ENCODE measurements at regions not wholly inside any gene's neighbourhood (a gene's known extent, or its start where the extent isn't known, plus 50 kb on each side); places are given as distances from the start of the nearest gene placed in this dataset.

DNA sequence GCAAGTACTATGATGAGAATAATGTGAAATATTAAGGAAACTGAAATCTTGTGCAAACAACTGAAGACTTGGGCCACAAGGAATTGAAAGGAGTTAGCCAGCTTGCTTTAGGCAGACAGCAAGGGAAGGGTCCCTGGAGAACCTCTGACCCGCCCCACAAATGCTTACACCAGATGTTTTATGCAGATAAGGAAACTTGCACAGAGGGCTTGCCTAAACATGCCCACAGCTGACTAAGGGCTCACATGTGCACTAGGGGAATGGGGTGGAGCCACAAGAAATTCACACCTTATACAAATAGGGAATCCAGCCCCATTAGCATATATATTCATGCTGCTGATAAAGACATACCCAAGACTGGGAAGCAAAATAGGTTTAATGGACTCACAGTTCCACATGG is 86.1 kb upstream of the CYYR1 start:
- DNase-seq (ENCODE audit: low spot score in 2 of 2) (no peak), ATAC-seq (ENCODE audit: low read depth) (no peak)
- Mint-ChIP-seq H3K9me3 (peaks cover 4% of the 10 kb centered on the region), H3K36me3 (no peaks in the 10 kb centered on the region), H3K27ac (no peak overlapping the region), H3K27me3 (no peaks in the 10 kb centered on the region), H3K4me1 (no peaks in the 10 kb centered on the region), H3K4me3 (no peak overlapping the region)

DNA sequence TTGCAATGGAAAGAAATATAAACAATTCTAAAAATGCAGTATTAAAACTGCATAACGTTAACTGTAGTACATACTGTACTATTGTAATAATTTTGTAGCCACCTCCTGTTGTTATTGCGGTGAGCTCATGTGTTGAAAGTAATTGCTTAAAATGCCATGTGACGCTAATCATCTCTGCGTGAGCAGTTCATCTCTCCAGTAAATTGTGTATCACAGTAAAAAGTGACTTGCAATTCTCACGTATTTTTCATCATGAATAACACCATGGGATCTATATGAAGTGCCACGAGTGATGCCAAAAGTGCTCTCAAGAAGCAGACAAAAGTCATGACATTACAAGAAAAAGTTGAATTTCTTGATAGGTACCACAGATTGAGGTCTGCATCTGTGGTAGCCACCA is 82.4 kb upstream of the CYYR1 start:
- DNase-seq (ENCODE audit: low spot score in 2 of 2) (no peak), ATAC-seq (ENCODE audit: low read depth) (no peak)
- Mint-ChIP-seq H3K27ac (no peak overlapping the region), H3K27me3 (no peaks in the 10 kb centered on the region), H3K36me3 (no peaks in the 10 kb centered on the region), H3K4me3 (no peak overlapping the region), H3K4me1 (no peaks in the 10 kb centered on the region), H3K9me3 (peaks cover 3% of the 10 kb centered on the region)

DNA sequence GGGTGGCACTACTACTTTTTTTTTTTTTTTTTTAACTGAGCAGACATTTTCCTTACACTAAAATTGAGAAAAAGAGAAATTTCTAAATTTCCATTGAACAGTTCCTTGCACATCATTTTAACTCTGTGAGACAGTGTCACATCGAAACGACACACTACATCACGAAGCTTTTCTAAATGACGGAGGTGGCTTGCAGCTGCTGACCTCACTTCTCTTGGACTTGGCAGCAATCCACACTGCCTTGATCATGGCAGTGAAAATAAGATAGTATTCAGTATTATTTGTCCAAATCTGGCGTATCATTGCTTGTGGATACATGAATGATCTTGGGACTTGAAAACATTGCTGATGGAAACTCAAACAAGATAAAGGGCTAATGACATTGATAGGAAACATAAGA is 80.3 kb upstream of the CYYR1 start:
- no peak for ATAC-seq (ENCODE audit: low read depth)
- no peaks in the 10 kb centered on the region for H3K9me3 Mint-ChIP-seq
- H3K36me3 Mint-ChIP-seq, result no peaks in the 10 kb centered on the region
- H3K27ac Mint-ChIP-seq, result no peak overlapping the region
- no peaks in the 10 kb centered on the region for H3K4me1 Mint-ChIP-seq
- no peak overlapping the region for H3K4me3 Mint-ChIP-seq
- no peaks in the 10 kb centered on the region for H3K27me3 Mint-ChIP-seq
- no peak for DNase-seq (ENCODE audit: low spot score in 2 of 2)

DNA sequence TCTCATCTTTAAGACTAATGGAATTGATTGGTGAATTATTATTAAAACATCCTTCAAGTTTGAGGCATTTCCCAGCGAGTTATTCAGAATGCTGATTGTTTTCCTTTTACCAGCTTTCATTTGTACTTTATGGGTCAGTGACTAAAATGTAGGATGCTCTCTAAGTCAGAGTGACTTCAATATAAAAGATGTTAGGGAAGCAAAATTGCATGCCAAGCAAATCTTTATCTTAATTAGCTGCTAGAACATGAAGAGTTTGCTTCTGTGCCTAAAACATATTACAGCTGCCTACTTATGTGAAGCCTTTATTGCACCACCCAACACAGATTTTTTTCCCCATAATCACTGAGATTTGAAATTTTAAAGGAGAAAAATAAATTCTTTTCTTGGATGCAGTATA is 79.8 kb upstream of the CYYR1 start:
- H3K9me3 Mint-ChIP-seq, result no peaks in the 10 kb centered on the region

DNA sequence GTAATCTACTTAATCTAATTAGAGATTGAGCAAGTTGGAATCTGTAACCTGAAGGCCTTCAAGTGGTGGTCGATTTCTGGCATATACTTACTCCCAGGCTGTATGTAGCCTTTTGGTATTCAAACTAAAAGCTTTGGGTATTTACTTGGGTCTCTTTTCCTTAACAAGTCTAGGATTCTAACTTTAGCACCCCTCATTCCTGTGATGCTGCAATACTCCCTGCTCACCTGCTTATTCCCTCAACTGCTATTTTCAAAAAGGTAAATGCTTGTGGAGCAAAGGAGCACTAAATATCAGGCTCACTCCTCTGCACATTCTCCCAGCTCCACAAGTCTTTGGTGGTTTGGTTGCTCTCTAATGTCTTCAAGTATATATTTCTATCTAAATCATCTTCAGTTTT is 68.0 kb upstream of the CYYR1 start:
- no peak overlapping the region for H3K27ac Mint-ChIP-seq
- no peak for DNase-seq (ENCODE audit: low spot score in 2 of 2)
- peaks cover 2% of the 10 kb centered on the region for H3K27me3 Mint-ChIP-seq
- no peaks in the 10 kb centered on the region for H3K4me1 Mint-ChIP-seq
- no peaks in the 10 kb centered on the region for H3K9me3 Mint-ChIP-seq
- ATAC-seq (ENCODE audit: low read depth), result no peak
- no peak overlapping the region for H3K4me3 Mint-ChIP-seq
- no peaks in the 10 kb centered on the region for H3K36me3 Mint-ChIP-seq

More for the DNA sequence above, 79.8 kb upstream of the CYYR1 start:
- no peaks in the 10 kb centered on the region for H3K27me3 Mint-ChIP-seq
- no peak overlapping the region for H3K4me3 Mint-ChIP-seq
- H3K36me3 Mint-ChIP-seq, result no peaks in the 10 kb centered on the region
- no peaks in the 10 kb centered on the region for H3K4me1 Mint-ChIP-seq
- ATAC-seq (ENCODE audit: low read depth), result no peak
- DNase-seq (ENCODE audit: low spot score in 2 of 2), result no peak
- no peak overlapping the region for H3K27ac Mint-ChIP-seq

DNA sequence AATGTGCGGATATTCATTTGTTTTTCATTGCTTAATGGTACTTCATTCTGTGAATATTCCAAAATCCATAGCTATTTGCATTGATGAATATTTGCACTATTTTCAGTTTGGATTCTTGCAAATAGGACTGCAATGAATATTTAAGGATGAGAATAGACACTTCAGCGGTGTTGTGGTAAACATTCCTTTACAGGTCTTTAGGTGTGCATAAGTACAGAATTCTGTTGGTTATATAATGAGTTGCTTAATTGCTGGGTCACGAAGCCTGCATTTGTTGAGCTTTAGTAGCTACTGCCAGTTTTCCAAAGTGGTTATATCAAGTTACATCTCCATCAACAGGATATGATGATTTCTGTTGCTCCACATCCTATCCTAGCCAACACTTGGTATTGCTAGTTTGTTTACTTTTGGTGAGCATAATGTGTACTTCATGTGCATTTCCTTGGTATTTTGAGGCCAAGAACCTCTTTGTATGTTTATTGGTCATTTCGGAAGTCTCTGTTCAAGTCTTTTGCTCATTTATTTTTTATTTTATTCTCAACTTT is 64.2 kb upstream of the CYYR1 start:
- no peak overlapping the region for H3K4me3 Mint-ChIP-seq
- H3K27me3 Mint-ChIP-seq, result no peaks in the 10 kb centered on the region
- ATAC-seq (ENCODE audit: low read depth) (no peak), DNase-seq (ENCODE audit: low spot score in 2 of 2) (no peak)
- no peaks in the 10 kb centered on the region for H3K36me3 Mint-ChIP-seq
- no peak overlapping the region for H3K27ac Mint-ChIP-seq
- no peaks in the 10 kb centered on the region for H3K4me1 Mint-ChIP-seq
- peaks cover 2% of the 10 kb centered on the region for H3K9me3 Mint-ChIP-seq

DNA sequence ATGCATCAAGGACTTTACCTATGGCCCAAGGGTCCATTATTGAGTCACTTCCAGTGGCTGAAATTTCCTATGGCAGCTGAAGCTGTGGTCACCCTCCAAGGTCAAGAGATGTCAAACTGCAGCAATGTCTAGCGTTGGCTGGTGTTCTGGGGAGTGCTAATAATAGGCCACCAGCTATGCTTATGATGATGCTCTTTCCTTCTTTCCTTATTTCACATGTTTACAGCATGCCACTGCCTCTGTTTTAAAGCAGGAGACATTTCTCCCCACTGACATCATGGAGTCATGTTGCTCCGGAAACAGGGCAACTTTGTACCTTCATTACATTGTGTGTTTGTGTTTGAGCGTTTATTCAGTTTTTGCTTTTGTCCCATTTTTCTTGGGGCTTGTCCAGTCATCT is 62.6 kb upstream of the CYYR1 start:
- H3K27ac Mint-ChIP-seq, result no peak overlapping the region
- H3K4me3 Mint-ChIP-seq, result no peak overlapping the region
- peaks cover 4% of the 10 kb centered on the region for H3K9me3 Mint-ChIP-seq
- H3K27me3 Mint-ChIP-seq, result no peaks in the 10 kb centered on the region
- H3K36me3 Mint-ChIP-seq, result no peaks in the 10 kb centered on the region
- no peaks in the 10 kb centered on the region for H3K4me1 Mint-ChIP-seq
- ATAC-seq (ENCODE audit: low read depth) (no peak), DNase-seq (ENCODE audit: low spot score in 2 of 2) (no peak)

DNA sequence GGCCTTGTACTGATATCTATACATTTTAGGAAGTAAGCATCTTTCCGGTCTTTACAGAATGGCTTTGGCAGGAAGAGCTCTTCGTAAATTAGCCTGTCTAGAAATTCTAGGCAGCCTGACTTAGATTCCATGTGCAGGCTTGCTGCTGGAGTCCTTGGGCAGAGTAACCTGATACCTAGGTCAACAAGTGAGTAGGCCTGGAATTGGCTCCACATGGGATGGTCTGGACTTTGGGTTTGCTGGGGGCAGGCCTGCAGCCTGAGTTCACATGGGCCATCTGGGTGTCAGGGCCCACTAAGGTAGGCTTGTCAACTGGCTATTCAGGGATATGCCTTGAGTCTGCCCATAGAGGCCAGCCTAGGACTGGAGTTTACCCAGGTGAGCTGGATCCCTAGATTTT is 59.6 kb upstream of the CYYR1 start:
- Mint-ChIP-seq H3K4me3 (no peak overlapping the region), H3K36me3 (no peaks in the 10 kb centered on the region), H3K9me3 (peaks cover 4% of the 10 kb centered on the region), H3K4me1 (no peaks in the 10 kb centered on the region), H3K27ac (no peak overlapping the region), H3K27me3 (no peaks in the 10 kb centered on the region)
- ATAC-seq (ENCODE audit: low read depth) (no peak), DNase-seq (ENCODE audit: low spot score in 2 of 2) (no peak)

DNA sequence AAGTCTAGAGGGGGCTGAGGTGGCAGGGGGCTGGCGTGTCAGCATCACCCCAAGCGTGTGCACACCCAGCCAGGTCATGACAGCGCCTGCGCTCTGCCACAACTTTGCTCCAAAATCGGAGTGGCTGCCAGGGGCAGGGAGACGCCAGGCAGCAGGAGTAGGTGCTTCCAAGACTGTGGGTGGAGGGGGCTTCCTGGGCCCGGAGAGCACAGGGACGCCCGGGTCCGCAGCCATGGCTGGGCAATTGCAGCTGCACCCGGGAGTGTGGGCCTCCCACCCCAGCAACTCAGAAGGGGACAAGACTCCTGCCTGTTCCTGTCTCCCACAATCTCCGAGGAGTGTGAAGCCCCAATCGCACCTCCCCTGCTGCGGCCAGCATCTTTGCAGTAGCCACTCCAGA is 53.1 kb upstream of the CYYR1 start:
- no peak overlapping the region for H3K27ac Mint-ChIP-seq

DNA sequence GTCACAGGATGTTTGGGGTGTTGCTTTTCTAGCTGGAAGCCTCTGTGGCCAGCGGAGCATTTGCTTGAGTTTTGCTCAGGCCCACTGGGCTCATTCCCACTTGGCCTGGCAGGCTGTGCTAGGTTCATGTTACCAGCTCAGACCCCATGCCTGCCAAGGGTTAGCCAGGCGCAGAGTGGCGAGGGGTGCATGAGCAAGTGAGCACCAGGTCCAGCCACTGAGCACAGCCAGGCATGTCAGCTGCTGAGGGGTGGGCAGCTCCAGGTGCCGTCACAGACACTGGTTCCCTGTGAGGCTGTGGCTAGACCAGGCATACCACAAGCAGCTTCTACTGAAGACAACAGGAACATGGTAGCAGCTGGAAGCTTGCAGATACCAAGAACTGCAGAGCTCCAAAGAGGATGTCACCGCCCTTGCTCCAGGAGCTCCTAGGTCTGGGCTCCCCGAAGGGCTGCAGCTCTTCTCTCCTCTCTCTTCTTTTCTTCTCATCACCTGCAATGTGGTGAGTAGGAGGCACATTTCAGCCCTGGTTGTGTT is 52.0 kb upstream of the CYYR1 start:
- Mint-ChIP-seq H3K36me3 (no peaks in the 10 kb centered on the region), H3K27ac (no peak overlapping the region), H3K4me1 (no peaks in the 10 kb centered on the region), H3K9me3 (peaks cover 2% of the 10 kb centered on the region), H3K27me3 (no peaks in the 10 kb centered on the region), H3K4me3 (no peak overlapping the region)
- ATAC-seq (ENCODE audit: low read depth) (no peak), DNase-seq (ENCODE audit: low spot score in 2 of 2) (no peak)

More for the DNA sequence above, 53.1 kb upstream of the CYYR1 start:
- H3K4me3 Mint-ChIP-seq, result no peak overlapping the region
- no peak for DNase-seq (ENCODE audit: low spot score in 2 of 2)
- no peaks in the 10 kb centered on the region for H3K27me3 Mint-ChIP-seq
- no peak for ATAC-seq (ENCODE audit: low read depth)
- no peaks in the 10 kb centered on the region for H3K4me1 Mint-ChIP-seq
- H3K36me3 Mint-ChIP-seq, result no peaks in the 10 kb centered on the region
- H3K9me3 Mint-ChIP-seq, result peaks cover 2% of the 10 kb centered on the region
